SK-N-SH (cell line): ENCODE measurements at regions not wholly inside any gene's neighbourhood (a gene's known extent, or its start where the extent isn't known, plus 50 kb on each side); places are given as distances from the start of the nearest gene placed in this dataset.

Experiments
- CTCF ChIA-PET: fragments of 300-600, 350-600 bp; formaldehyde crosslinking; extraction: SDS; loops from one replicate; lab custom pipeline; 2021; lab: Yijun Ruan, JAX
- POLR2A ChIA-PET: fragments of 350-600 bp; sonication (Branson Sonifier 250); formaldehyde crosslinking; extraction: SDS; loops from one replicate; lab custom pipeline; 2020; ENCODE audit warnings: antibody characterized with exemption, inconsistent platforms; lab: Yijun Ruan, JAX
- DNase-seq: peaks from one replicate; pipeline ENCODE4 v3.0.0; 2012
- H2AFZ ChIP-seq: fragments of 200-600 bp; sonication (generic); 2 replicates; pipeline ENCODE4 v1.8.1; 2016; ENCODE audit warnings: antibody characterized with exemption, mild to moderate bottlenecking, low read depth
- H3F3A ChIP-seq: fragments of 200-600 bp; sonication (generic); replicated peaks from 2 replicates; pipeline ENCODE3; 2016; ENCODE audit warnings: antibody characterized with exemption, mild to moderate bottlenecking; ENCODE audit not compliant: insufficient read depth
- H3K27ac ChIP-seq, 2 experiments: fragments of 200-500 bp in 1 of 2; fragments of 200-600 bp in 1 of 2; sonication (Bioruptor generic) in 1 of 2; sonication (generic), shearing (Covaris generic) in 1 of 2; 2 replicates each; pipeline versions ENCODE4 v1.5.1 to v1.6.1; 2014 to 2016; ENCODE audit warnings: low read depth in 2 of 2, inconsistent platforms in 1 of 2, low read length in 1 of 2, mild to moderate bottlenecking in 1 of 2, mixed read lengths in 1 of 2
- H3K27me3 ChIP-seq: fragments of 200-600 bp; sonication (generic), shearing (Covaris generic); 2 replicates; pipeline ENCODE4 v1.6.1; 2016; ENCODE audit warnings: mixed run types; ENCODE audit not compliant: insufficient read depth
- H3K36me3 ChIP-seq, 2 experiments: fragments of 200-500 bp in 1 of 2; fragments of 200-600 bp in 1 of 2; sonication (Bioruptor generic) in 1 of 2; sonication (generic) in 1 of 2; replicated peaks in 1 of 2; 2 replicates each; pipeline versions ENCODE3 to v1.5.1; 2014 to 2016; ENCODE audit warnings: low read length in 1 of 2, mild to moderate bottlenecking in 1 of 2; ENCODE audit not compliant: insufficient read depth in 2 of 2, control insufficient read depth in 1 of 2
- H3K4me1 ChIP-seq, 2 experiments: fragments of 200-500 bp in 1 of 2; fragments of 200-600 bp in 1 of 2; sonication (Bioruptor generic) in 1 of 2; sonication (generic), shearing (Covaris generic) in 1 of 2; 2 replicates each; pipeline versions ENCODE4 v1.5.1 to v1.6.1; 2014 to 2016; ENCODE audit warnings: low read depth in 1 of 2, low read length in 1 of 2, mixed run types in 1 of 2; ENCODE audit not compliant: insufficient read depth in 2 of 2, control insufficient read depth in 1 of 2
- H3K4me2 ChIP-seq: fragments of 200-600 bp; sonication (generic), shearing (Covaris generic); 2 replicates; pipeline ENCODE4 v1.6.1; 2017; ENCODE audit warnings: mixed run types
- H3K4me3 ChIP-seq, 2 experiments: fragments of 200-500 bp in 1 of 2; fragments of 200-600 bp in 1 of 2; sonication (Bioruptor generic) in 1 of 2; sonication (generic), shearing (Covaris generic) in 1 of 2; 2 replicates each; pipeline versions ENCODE4 v1.5.1 to v1.8.1; 2014 to 2016; ENCODE audit warnings: low read depth in 2 of 2, inconsistent platforms in 1 of 2, low read length in 1 of 2, mild to moderate bottlenecking in 1 of 2, mixed read lengths in 1 of 2, moderate library complexity in 1 of 2
- H3K79me2 ChIP-seq: fragments of 200-600 bp; sonication (generic); 2 replicates; pipeline ENCODE4 v1.8.1; 2017; ENCODE audit warnings: mild to moderate bottlenecking; ENCODE audit not compliant: insufficient read depth
- H3K9ac ChIP-seq: fragments of 200-600 bp; sonication (generic); 2 replicates; pipeline ENCODE4 v1.6.1; 2017; ENCODE audit warnings: mixed run types
- H3K9me2 ChIP-seq: fragments of 200-600 bp; sonication (generic); 2 replicates; pipeline ENCODE4 v1.6.1; 2017; ENCODE audit warnings: mixed run types
- H3K9me3 ChIP-seq: fragments of 200-600 bp; sonication (generic); 2 replicates; pipeline ENCODE4 v1.6.1; 2017; ENCODE audit warnings: mixed run types, mild to moderate bottlenecking, moderate library complexity
- H4K20me1 ChIP-seq: fragments of 200-600 bp; sonication (generic); 2 replicates; pipeline ENCODE4 v1.6.1; 2017; ENCODE audit warnings: mild to moderate bottlenecking, mixed run types; ENCODE audit not compliant: insufficient read depth
- CTCF ChIP-seq: fragments of 200-600 bp; sonication (generic); IDR thresholded peaks from 2 replicates; pipeline ENCODE4 v1.6.1; 2017; ENCODE audit warnings: antibody characterized with exemption, mild to moderate bottlenecking, moderate library complexity
- ELF1 ChIP-seq: IDR thresholded peaks from 2 replicates; pipeline ENCODE4 v1.4.0; 2012
- EP300 ChIP-seq, 2 experiments: IDR thresholded peaks; 2 replicates each; pipeline versions ENCODE4 v1.4.0 to v1.6.1; 2012; ENCODE audit warnings: borderline replicate concordance in 1 of 2, low read depth in 1 of 2, low read length in 1 of 2
- EZH2phosphoT487 ChIP-seq: fragments of 200-600 bp; sonication (generic); IDR thresholded peaks from 2 replicates; pipeline ENCODE4 v1.6.1; 2017; ENCODE audit warnings: low read depth, mixed run types, mild to moderate bottlenecking, antibody characterized with exemption, moderate library complexity, borderline replicate concordance
- FOXJ3 ChIP-seq: sonication (generic); formaldehyde crosslinking; IDR thresholded peaks from 2 replicates; pipeline ENCODE4 v1.5.1; 2020; ENCODE audit warnings: mild to moderate bottlenecking, missing genetic modification reagents
- GABPA ChIP-seq: IDR thresholded peaks from 2 replicates; pipeline ENCODE4 v1.4.0; 2012; ENCODE audit warnings: low read depth, mild to moderate bottlenecking
- JUND ChIP-seq: IDR thresholded peaks from 2 replicates; pipeline ENCODE4 v1.4.0; 2012
- MAX ChIP-seq: IDR thresholded peaks from 2 replicates; pipeline ENCODE4 v1.4.0; 2012; ENCODE audit warnings: low read depth
- MXI1 ChIP-seq: IDR thresholded peaks from 2 replicates; pipeline ENCODE4 v1.6.1; 2012; ENCODE audit warnings: mild to moderate bottlenecking, low read depth, low read length, improper control_type of control experiment
- NFIC ChIP-seq: IDR thresholded peaks from 2 replicates; pipeline ENCODE4 v1.4.0; 2012; ENCODE audit warnings: borderline replicate concordance
- PBX3 ChIP-seq: IDR thresholded peaks from 2 replicates; pipeline ENCODE4; 2012
- POLR2AphosphoS5 ChIP-seq: IDR thresholded peaks from 2 replicates; pipeline ENCODE4 v1.6.1; 2012; ENCODE audit warnings: low read depth, low read length
- RAD21 ChIP-seq: IDR thresholded peaks from 2 replicates; pipeline ENCODE4 v1.6.1; 2012; ENCODE audit warnings: mild to moderate bottlenecking, low read length
- RCOR1 ChIP-seq: fragments of 150-350 bp; IDR thresholded peaks from 2 replicates; pipeline ENCODE4 v1.6.1; 2017; ENCODE audit warnings: antibody characterized with exemption, low read length
- REST ChIP-seq: IDR thresholded peaks from 2 replicates; pipeline ENCODE4 v1.6.1; 2012; ENCODE audit warnings: mild to moderate bottlenecking, low read depth, low read length, moderate library complexity
- RFX5 ChIP-seq: IDR thresholded peaks from 2 replicates; pipeline ENCODE4 v1.6.1; 2012; ENCODE audit warnings: mild to moderate bottlenecking, improper control_type of control experiment, low read length
- SMC3 ChIP-seq: IDR thresholded peaks from 2 replicates; pipeline ENCODE4 v1.6.1; 2012; ENCODE audit warnings: low read depth, low read length, improper control_type of control experiment
- TAF1 ChIP-seq: IDR thresholded peaks from 2 replicates; pipeline ENCODE4 v1.6.1; 2012; ENCODE audit warnings: low read depth, mild to moderate bottlenecking, low read length, moderate library complexity, borderline replicate concordance
- TCF12 ChIP-seq: IDR thresholded peaks from 2 replicates; pipeline ENCODE4 v1.4.0; 2012
- USF2 ChIP-seq: fragments of 150-350 bp; IDR thresholded peaks from 2 replicates; pipeline ENCODE4 v1.6.1; 2017; ENCODE audit warnings: antibody characterized with exemption, low read length, low read depth, borderline replicate concordance
- WGBS: methylation state at CpG from one replicate; pipeline ENCODE4 v1.1.6; 2017; ENCODE audit warnings: low lambda C conversion rate; 5-methylcytosine and 5-hydroxymethylcytosine counted together

GRCh38 chr10:29136411-29136810 lies 152.5 kb upstream of the LYZL1 start:
- Histone ChIP-seq H3K79me2 (no peaks in the 10 kb centered on the region), H3K4me3 (no peak overlapping the region), H2AFZ (peak overlapping the region; percentile 1; the same call in 1 of the 2 replicates), H3K36me3 (no peaks in the 10 kb centered on the region), H3K27ac (no peak overlapping the region), H3K4me1 (peaks cover 5 to 19% of the 10 kb centered on the region in 2 experiments; a peak in 3 of 4 replicates), H3K9me3 (no peaks in the 10 kb centered on the region), H3K9me2 (no peaks in the 10 kb centered on the region), H3F3A (peaks cover 16% of the 10 kb centered on the region), H3K9ac (no peak overlapping the region), H3K4me2 (no peak overlapping the region), H3K27me3 (no peaks in the 10 kb centered on the region), H4K20me1 (no peaks in the 10 kb centered on the region; the same call in 1 of the 2 replicates)
- ChIA-PET POLR2A (no interaction called here), CTCF (interaction anchor here (1.9 to 3.3 kb wide), 2 partner anchors 168 to 473 kb away, joined by 12 to 18 read pairs; no protein-coding TSS in a partner anchor)
- DNase-seq: no peak
- no peak for TF ChIP-seq PBX3
- no peak for TF ChIP-seq TCF12
- no peak for TF ChIP-seq MXI1
- no peak for TF ChIP-seq CTCF
- no peak for TF ChIP-seq RCOR1
- no peak for TF ChIP-seq EZH2phosphoT487
- WGBS: 86% methylated on average over 3 of the region's 3 CpGs

GRCh38 chr10:29140151-29140550 lies 148.7 kb upstream of the LYZL1 start:
- no peaks in the 10 kb centered on the region for H3K9me2 ChIP-seq
- 0 out of 2 replicates have a peak overlapping the region, but pooled peaks have one; percentile 25 for H2AFZ ChIP-seq
- H3K9me3 ChIP-seq: no peaks in the 10 kb centered on the region
- ChIA-PET POLR2A (no interaction called here), CTCF (interaction anchor here (3.0 kb wide), 1 partner anchor 9 kb away, joined by 8 read pairs; no protein-coding TSS in a partner anchor)
- no peaks in the 10 kb centered on the region for H3K36me3 ChIP-seq
- H3F3A ChIP-seq: peaks cover 28% of the 10 kb centered on the region
- H3K9ac ChIP-seq: no peak overlapping the region
- no peaks in the 10 kb centered on the region for H3K79me2 ChIP-seq
- no peaks in the 10 kb centered on the region for H3K27me3 ChIP-seq
- 88% methylated on average over 1 of the region's 1 CpG for WGBS
- H3K27ac ChIP-seq: peak overlapping the region in 1 of 2 experiments; percentile 90; a peak in 2 of 4 replicates
- H3K4me2 ChIP-seq: 0 out of 2 replicates have a peak overlapping the region, but pooled peaks have one; percentile 8
- no peak overlapping the region for H3K4me3 ChIP-seq
- no peaks in the 10 kb centered on the region; the same call in 1 of the 2 replicates for H4K20me1 ChIP-seq
- DNase-seq: no peak
- H3K4me1 ChIP-seq: peaks cover 4 to 18% of the 10 kb centered on the region in 2 experiments; a peak in 3 of 4 replicates
- TF ChIP-seq MXI1 (no peak), FOXJ3 (CRISPR knock-in tag) (no peak), ELF1 (no peak), REST (no peak), TCF12 (no peak), RFX5 (no peak), MAX (no peak), EP300 (IDR thresholded peaks at IDR 0.05; ENCODE audit: borderline replicate concordance in 1 of 2, low read depth in 1 of 2, low read length in 1 of 2) (no peak), USF2 (no peak), JUND (no peak), SMC3 (no peak), POLR2AphosphoS5 (no peak), RAD21 (no peak), EZH2phosphoT487 (no peak), GABPA (no peak), NFIC (no peak), TAF1 (no peak)
